ENCODE measurements at regions not wholly inside any gene's neighbourhood (a gene's known extent, or its start where the extent isn't known, plus 50 kb on each side); places are given as distances from the start of the nearest gene placed in this dataset.

- TF ChIP-seq CTCF (IDR thresholded peaks at IDR 0.05), result no peak
- no peak for TF ChIP-seq TCF7L2 (IDR thresholded peaks at IDR 0.05; ENCODE audit: low read depth, low read length)
- no peak for TF ChIP-seq REST (IDR thresholded peaks at IDR 0.05; ENCODE audit: insufficient read depth in 1 of 2, low read depth in 2 of 2, low read length in 1 of 2)
- no peak for TF ChIP-seq POLR2AphosphoS5 (IDR thresholded peaks at IDR 0.05; ENCODE audit: low read depth, low read length)
- no peak for TF ChIP-seq SIN3A (IDR thresholded peaks at IDR 0.05; ENCODE audit: borderline replicate concordance, insufficient read depth, low read depth, low read length)
These were observed 301.7 kb upstream of the UMPS start for GRCh38 chr3:124428372-124429128.
